Type B pancreatic cell (in vitro differentiated cells): ENCODE measurements at regions not wholly inside any gene's neighbourhood (a gene's known extent, or its start where the extent isn't known, plus 50 kb on each side); places are given as distances from the start of the nearest gene placed in this dataset.
"Not testable (repeated sequence)": the region's sequence is repeated elsewhere in the genome, so short reads cannot be mapped to it uniquely, and the experiment has no call there.

Experiments
- DNase-seq: peaks from one replicate; pipeline ENCODE4 v3.0.0; 2021; ENCODE audit warnings: mixed read lengths; ENCODE audit not compliant: unreplicated experiment; ENCODE audit errors: extremely low spot score
- H3K27ac Mint-ChIP-seq: 2 replicates; pipeline ENCODE4 v1.8.0; 2021; ENCODE audit warnings: mild to moderate bottlenecking, mixed read lengths
- H3K27me3 Mint-ChIP-seq: 2 replicates; pipeline ENCODE4 v1.8.0; 2021; ENCODE audit warnings: mixed read lengths
- H3K36me3 Mint-ChIP-seq: 2 replicates; pipeline ENCODE4 v1.8.0; 2021; ENCODE audit warnings: mixed read lengths
- H3K4me1 Mint-ChIP-seq: one replicate; pipeline ENCODE4 v1.8.0; 2021; ENCODE audit warnings: mixed read lengths; ENCODE audit not compliant: unreplicated experiment
- H3K4me3 Mint-ChIP-seq: 2 replicates; pipeline ENCODE4 v1.8.0; 2021; ENCODE audit warnings: mild to moderate bottlenecking, mixed read lengths
- H3K9me3 Mint-ChIP-seq: 2 replicates; pipeline ENCODE4 v1.8.0; 2021; ENCODE audit warnings: mixed read lengths
- TF ChIP-seq, protein P1 (sequence below): fragments of 200-600 bp; sonication (generic); conservative IDR thresholded peaks from 2 replicates; pipeline ENCODE4 v1.5.0; 2021; ENCODE audit warnings: antibody characterized with exemption, mild to moderate bottlenecking

DNA sequence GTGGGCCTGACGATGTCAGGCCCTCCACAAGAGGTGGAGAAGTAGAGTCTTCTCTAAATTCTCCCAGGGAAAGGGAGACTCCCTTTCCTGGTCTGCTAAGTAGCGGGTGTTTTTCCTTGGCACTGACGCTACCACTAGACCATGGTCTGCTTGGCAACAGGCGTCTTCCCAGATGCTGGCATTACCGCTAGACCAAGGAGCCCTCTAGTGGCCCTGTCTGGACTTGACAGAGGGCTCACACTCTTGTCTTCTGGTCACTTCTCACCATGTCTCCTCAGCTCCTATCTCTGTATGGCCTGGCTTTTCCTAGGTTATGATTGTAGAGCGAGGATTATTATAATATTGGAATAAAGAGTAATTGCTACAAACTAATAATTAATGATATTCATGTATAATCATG, 51.1 kb upstream of the RASSF6 start:
- not testable (repeated sequence) for H3K4me3 Mint-ChIP-seq, DNase-seq, H3K27ac Mint-ChIP-seq, H3K27me3 Mint-ChIP-seq, H3K9me3 Mint-ChIP-seq, H3K36me3 Mint-ChIP-seq
- H3K4me1 Mint-ChIP-seq, result peaks cover 20% of the 10 kb centered on the region
- TF ChIP-seq, protein P1, sequence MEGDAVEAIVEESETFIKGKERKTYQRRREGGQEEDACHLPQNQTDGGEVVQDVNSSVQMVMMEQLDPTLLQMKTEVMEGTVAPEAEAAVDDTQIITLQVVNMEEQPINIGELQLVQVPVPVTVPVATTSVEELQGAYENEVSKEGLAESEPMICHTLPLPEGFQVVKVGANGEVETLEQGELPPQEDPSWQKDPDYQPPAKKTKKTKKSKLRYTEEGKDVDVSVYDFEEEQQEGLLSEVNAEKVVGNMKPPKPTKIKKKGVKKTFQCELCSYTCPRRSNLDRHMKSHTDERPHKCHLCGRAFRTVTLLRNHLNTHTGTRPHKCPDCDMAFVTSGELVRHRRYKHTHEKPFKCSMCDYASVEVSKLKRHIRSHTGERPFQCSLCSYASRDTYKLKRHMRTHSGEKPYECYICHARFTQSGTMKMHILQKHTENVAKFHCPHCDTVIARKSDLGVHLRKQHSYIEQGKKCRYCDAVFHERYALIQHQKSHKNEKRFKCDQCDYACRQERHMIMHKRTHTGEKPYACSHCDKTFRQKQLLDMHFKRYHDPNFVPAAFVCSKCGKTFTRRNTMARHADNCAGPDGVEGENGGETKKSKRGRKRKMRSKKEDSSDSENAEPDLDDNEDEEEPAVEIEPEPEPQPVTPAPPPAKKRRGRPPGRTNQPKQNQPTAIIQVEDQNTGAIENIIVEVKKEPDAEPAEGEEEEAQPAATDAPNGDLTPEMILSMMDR, result peak; percentile 55

DNA sequence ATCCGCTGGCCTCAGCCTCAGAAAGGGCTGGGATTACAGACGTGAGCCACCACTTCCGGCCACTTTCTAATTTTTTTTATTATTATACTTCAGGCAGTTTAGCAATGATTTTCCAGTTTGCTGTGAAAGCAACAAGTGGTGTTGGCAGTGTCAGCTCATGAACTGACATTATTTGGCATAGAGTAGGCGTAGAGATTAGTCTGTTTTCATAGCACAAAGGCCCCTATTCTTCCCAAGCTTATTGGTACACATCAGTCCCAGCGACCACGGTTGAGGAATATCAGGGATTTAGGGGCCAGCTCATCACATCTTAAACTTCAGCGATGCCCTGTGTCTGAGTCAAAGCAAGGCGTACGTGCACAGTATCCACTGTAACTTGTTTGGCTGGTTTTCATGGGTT, 53.0 kb upstream of the RASSF6 start:
- TF ChIP-seq, protein P1, result no peak
- no peaks in the 10 kb centered on the region for H3K27me3 Mint-ChIP-seq

DNA sequence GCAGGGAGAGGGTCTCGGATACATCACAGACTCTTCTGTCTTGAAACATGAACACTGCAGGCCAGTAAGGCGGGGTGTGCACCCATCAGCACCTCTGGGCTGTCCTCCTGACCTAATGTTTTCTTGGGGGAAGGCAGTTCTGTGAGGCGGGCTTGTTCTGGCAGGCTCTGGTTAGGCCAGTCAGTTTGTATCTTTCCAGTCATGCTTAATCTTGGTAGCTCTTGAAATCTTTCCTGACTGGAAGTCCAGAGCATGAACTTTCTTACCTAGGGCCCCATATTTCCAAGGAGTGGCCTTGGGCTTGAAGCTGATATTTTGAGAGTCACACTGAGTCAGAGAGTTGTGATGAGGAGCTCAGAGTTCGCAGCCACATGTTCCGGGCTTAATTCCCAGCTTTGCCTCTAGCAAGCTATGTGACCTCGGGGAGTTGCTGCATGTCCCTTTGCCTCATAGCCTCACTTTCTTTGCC, 54.2 kb upstream of the RASSF6 start:
- DNase-seq, result no peak
- Mint-ChIP-seq H3K27me3 (no peaks in the 10 kb centered on the region), H3K4me1 (peaks cover 18% of the 10 kb centered on the region), H3K27ac (no peak overlapping the region), H3K36me3 (no peaks in the 10 kb centered on the region), H3K4me3 (no peak overlapping the region), H3K9me3 (no peaks in the 10 kb centered on the region)
- TF ChIP-seq, protein P1, result no peak

More for the DNA sequence above, 53.0 kb upstream of the RASSF6 start:
- Mint-ChIP-seq H3K9me3 (no peaks in the 10 kb centered on the region), H3K4me1 (peaks cover 26% of the 10 kb centered on the region), H3K27ac (no peak overlapping the region), H3K36me3 (no peaks in the 10 kb centered on the region), H3K4me3 (no peak overlapping the region)
- DNase-seq, result no peak

DNA sequence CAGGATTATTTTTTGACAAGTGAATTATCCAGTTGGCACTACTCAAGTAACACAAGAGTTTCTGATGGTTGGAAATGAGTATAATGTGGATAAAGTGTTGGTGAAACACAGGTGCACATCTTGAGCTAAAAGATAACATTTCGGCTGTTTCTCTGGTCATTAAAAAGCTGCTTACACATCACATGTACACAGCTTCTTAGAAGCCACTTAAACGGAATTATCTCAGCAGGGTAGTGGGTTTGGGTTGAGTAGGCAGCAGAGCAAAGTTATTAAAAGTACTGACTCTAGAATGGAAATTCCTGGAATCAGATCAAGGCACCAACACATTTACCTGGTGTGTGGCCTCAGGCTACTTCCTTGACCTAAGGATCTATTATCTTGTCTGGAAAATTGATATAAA, 55.4 kb upstream of the RASSF6 start:
- TF ChIP-seq, protein P1, result no peak
- H3K4me1 Mint-ChIP-seq, result peaks cover 6% of the 10 kb centered on the region
- no peak for DNase-seq
- no peak overlapping the region for H3K4me3 Mint-ChIP-seq
- no peaks in the 10 kb centered on the region for H3K9me3 Mint-ChIP-seq
- H3K27ac Mint-ChIP-seq, result no peak overlapping the region
- H3K27me3 Mint-ChIP-seq, result no peaks in the 10 kb centered on the region
- H3K36me3 Mint-ChIP-seq, result no peaks in the 10 kb centered on the region

DNA sequence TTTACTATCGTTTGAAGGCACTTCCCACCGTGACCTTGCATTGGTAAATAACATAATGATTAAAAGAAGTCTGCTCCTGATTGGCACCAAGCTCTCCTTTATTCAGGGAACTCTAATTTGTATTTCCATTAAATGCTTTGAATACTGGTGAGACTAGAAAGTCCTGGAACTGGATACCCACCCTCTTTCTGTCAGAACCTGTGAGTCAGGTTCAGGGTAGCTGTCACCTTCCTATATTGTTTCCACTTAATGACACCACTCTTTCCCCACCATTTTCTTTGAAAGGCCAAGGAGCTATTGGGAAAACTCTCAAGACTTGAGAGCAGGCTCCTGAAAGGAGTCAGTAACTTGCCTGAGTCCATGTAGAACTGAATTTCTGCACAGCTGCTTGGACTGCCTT, 55.9 kb upstream of the RASSF6 start:
- no peak overlapping the region for H3K4me3 Mint-ChIP-seq
- no peaks in the 10 kb centered on the region for H3K9me3 Mint-ChIP-seq
- H3K36me3 Mint-ChIP-seq, result no peaks in the 10 kb centered on the region
- no peak for DNase-seq
- H3K4me1 Mint-ChIP-seq, result peaks cover 6% of the 10 kb centered on the region
- TF ChIP-seq, protein P1, result no peak
- H3K27ac Mint-ChIP-seq, result no peak overlapping the region
- H3K27me3 Mint-ChIP-seq, result no peaks in the 10 kb centered on the region

DNA sequence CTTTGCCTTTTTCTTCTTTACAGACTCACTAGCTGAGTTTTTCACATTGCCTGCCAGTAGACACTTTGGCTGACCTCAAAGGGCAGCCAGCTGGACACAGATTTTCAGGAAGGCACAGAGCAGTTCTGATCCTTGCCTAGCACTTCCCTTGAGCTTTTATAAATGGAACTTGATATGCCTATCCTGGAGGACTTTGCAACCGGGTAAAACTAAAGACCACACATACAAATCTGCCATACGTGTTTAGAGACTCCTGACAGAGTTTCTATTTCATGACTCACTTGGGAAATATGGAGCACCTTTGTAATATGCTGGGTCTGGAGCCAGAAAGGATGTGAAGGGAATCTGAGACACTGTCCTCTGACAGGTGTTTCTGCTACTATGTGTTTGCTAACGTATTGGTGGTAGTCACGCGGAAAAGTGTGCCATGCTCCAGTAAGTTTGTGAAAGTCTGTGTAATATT, 56.7 kb upstream of the RASSF6 start:
- Mint-ChIP-seq H3K9me3 (no peaks in the 10 kb centered on the region), H3K4me1 (peaks cover 6% of the 10 kb centered on the region), H3K27me3 (no peaks in the 10 kb centered on the region), H3K36me3 (no peaks in the 10 kb centered on the region), H3K4me3 (no peak overlapping the region), H3K27ac (peak overlapping the region; percentile 39)
- DNase-seq, result no peak
- TF ChIP-seq, protein P1, result no peak
